GM19467 (cell line): ENCODE measurements at regions not wholly inside any gene's neighbourhood (a gene's known extent, or its start where the extent isn't known, plus 50 kb on each side); places are given as distances from the start of the nearest gene placed in this dataset.
"Not testable (repeated sequence)": the region's sequence is repeated elsewhere in the genome, so short reads cannot be mapped to it uniquely, and the experiment has no call there.

Experiments
- ATAC-seq: cut with Tn5 transposase; IDR thresholded peaks from one replicate; pipeline ENCODE4 v1.9.1; 2021; ENCODE audit warnings: mild to moderate bottlenecking, moderate library complexity; ENCODE audit not compliant: unreplicated experiment

GRCh38 chr2:18047896-18048657 is 169.6 kb downstream of the KCNS3 start:
- ATAC-seq: no peak

GRCh38 chr2:18047213-18047611 is 168.7 kb downstream of the KCNS3 start:
- no peak for ATAC-seq

GRCh38 chr2:18046558-18047212 is 168.2 kb downstream of the KCNS3 start:
- no peak for ATAC-seq

DNA sequence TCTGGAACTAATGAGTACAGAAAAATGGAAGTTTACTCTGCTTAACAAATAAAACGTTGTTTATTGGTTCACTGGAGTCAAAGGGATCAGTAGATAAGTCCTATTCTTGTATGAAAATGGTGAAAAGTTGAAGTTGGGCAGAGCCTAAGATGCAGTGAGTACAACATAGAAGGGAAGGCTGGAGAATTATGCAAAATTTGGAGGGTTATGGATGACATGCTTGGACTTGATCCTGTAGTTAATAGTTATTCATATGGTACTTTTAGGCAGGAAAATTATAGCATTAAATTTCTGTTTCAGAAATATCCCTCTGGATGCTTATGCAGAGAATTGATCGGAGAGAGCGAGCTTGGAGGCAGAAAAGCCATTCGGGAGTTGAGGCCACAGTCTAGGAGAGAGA is 167.6 kb downstream of the KCNS3 start:
- ATAC-seq: no peak

DNA sequence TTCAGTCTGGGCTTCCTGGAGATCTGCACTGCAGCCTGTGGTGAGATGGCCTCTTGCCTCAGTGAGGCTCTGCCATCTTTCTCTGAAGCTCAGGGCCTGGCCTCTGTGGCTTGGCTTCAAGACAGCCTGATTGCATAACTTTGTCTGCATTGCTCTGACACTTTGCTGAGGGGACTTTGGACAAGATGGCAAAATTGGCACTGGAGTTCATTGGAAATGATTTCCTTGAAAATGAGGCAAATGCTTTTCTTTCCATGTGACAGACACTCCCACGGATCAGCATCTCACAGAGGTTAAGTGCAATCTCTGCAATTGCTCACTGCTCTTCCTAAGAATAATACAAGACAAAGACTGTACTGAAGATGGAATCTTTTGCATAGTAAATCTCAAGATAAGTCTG is 166.8 kb downstream of the KCNS3 start:
- ATAC-seq: no peak

DNA sequence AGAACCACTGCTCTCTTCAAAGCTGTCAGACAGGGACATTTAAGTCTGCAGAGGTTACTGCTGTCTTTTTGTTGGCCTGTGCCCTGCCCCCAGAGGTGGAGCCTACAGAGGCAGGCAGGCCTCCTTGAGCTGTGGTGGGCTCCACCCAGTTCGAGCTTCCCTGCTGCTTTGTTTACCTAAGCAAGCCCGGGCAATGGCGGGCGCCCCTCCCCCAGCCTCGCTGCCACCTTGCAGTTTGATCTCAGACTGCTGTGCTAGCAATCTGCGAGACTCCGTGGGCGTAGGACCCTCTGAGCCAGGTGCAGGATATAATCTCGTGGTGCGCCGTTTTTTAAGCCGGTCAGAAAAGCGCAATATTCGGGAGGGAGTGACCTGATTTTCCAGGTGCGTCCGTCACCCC is 138.9 kb downstream of the KCNS3 start:
- ATAC-seq: not testable (repeated sequence)

- no peak for ATAC-seq
Measured at GRCh38 chr2:18009891-18010290, 131.4 kb downstream of the KCNS3 start.

DNA sequence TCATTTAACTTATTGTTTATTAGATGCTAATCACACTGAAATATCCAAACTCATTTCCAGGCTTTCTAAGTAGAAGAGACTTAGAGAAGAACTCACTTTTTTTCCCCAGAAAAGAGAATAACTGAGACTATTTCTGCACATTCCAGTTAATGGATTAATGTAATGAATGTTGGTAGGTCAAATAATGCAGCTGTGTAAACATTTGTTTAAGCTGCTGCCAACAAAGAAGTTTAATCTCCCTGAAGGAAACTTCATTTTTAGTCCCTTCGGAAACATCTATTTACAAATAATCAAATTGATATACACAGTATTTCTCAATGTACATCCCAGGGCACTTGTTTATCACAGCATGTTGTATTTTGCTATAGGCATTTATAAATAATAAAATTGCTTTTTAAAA is 126.9 kb downstream of the KCNS3 start:
- no peak for ATAC-seq

- ATAC-seq: no peak
Measured at GRCh38 chr2:18001671-18002070, 123.2 kb downstream of the KCNS3 start.

DNA sequence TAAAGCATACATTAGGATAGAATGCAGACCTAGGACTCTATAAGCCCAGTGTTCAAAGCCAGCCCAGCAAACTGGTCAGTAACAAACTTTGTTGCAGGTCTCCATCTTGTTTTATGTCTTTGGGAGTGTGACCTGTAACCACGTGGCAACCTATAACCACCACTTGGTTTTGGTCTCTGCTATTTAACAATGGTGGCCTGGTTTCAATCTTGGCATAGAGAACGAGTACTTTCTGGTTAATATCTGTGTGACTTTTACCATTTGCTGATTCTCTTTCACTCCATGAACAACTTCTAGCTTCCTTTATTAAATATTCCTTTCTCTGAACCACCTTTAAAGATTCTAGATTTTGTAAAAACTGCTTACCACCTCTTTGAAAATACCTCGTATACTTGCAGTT is 118.5 kb downstream of the KCNS3 start:
- ATAC-seq: no peak

DNA sequence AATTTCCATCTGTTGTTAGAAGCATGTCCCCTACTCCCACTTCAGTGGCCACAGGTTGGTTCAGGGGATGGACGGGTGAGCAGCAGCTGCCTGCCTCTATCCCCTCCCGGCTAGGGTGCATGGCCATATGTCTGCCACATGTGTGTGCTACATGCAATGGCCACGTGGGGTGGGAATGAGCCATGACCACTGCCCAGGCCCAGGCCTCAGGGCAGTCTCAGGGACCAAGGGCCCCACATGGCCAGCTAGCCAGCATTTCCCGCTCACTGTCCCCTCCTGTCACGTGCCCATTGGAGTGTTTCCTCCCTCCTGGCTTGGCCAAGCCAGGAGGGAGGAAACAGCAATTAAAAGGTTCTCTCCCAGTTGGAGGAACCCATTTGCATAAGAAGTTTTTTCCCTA is 117.1 kb downstream of the KCNS3 start:
- no peak for ATAC-seq
